WTC11 (cell line): ENCODE measurements at regions not wholly inside any gene's neighbourhood (a gene's known extent, or its start where the extent isn't known, plus 50 kb on each side); places are given as distances from the start of the nearest gene placed in this dataset.

Source experiments
- ATAC-seq: fragments of 200-7000 bp; cut with Tn5 transposase; 2 replicates; pipeline ENCODE4 v1.10.0; 2021; ENCODE audit warnings: mild to moderate bottlenecking, moderate library complexity
- CTCF ChIA-PET: fragments of 300-600 bp; sonication (Branson Sonifier 250); formaldehyde crosslinking; loops from one replicate; lab custom pipeline; 2021; ENCODE audit warnings: antibody characterized with exemption; lab: Charles Lee
- POLR2A ChIA-PET: fragments of 350-600 bp; sonication (Branson Sonifier 250); formaldehyde crosslinking; loops from one replicate; lab custom pipeline; 2021; ENCODE audit warnings: antibody characterized with exemption; lab: Charles Lee
- DNase-seq: peaks from one replicate; pipeline ENCODE4 v3.0.0; 2021; ENCODE audit warnings: low spot score
- H3K27ac Mint-ChIP-seq: 2 replicates; pipeline ENCODE4 v1.8.0; 2021; ENCODE audit warnings: mixed read lengths
- H3K27me3 Mint-ChIP-seq: 2 replicates; pipeline ENCODE4 v1.8.0; 2021; ENCODE audit warnings: low read depth, mild to moderate bottlenecking, moderate library complexity, mixed read lengths
- H3K36me3 Mint-ChIP-seq: 2 replicates; pipeline ENCODE4 v1.8.0; 2021; ENCODE audit warnings: mixed read lengths
- H3K4me1 Mint-ChIP-seq: 2 replicates; pipeline ENCODE4 v1.8.0; 2022; ENCODE audit warnings: mixed read lengths
- H3K4me3 Mint-ChIP-seq: 2 replicates; pipeline ENCODE4 v1.8.0; 2021; ENCODE audit warnings: mild to moderate bottlenecking, moderate library complexity, mixed read lengths
- H3K9me3 Mint-ChIP-seq: 2 replicates; pipeline ENCODE4 v1.8.0; 2021; ENCODE audit warnings: mixed read lengths
- FOXK1 ChIP-seq: sonication (generic); formaldehyde crosslinking; IDR thresholded peaks from 2 replicates; pipeline ENCODE4 v1.8.0; 2022; ENCODE audit warnings: mild to moderate bottlenecking, moderate library complexity, missing genetic modification reagents
- GABPB1 ChIP-seq: sonication (generic); formaldehyde crosslinking; IDR thresholded peaks from 2 replicates; pipeline ENCODE4 v1.8.1; 2023; ENCODE audit warnings: mild to moderate bottlenecking, missing genetic modification reagents
- KAT7 ChIP-seq: sonication (generic); formaldehyde crosslinking; IDR thresholded peaks from 2 replicates; pipeline ENCODE4 v1.8.1; 2023; ENCODE audit warnings: missing genetic modification reagents, mild to moderate bottlenecking, borderline replicate concordance
- MLX ChIP-seq: sonication (generic); formaldehyde crosslinking; IDR thresholded peaks from 2 replicates; pipeline ENCODE4 v1.8.1; 2023; ENCODE audit warnings: mild to moderate bottlenecking, missing genetic modification reagents, moderate library complexity
- RELA ChIP-seq: sonication (generic); formaldehyde crosslinking; IDR thresholded peaks from 2 replicates; pipeline ENCODE4 v1.8.1; 2022; ENCODE audit warnings: missing genetic modification reagents, mild to moderate bottlenecking, borderline replicate concordance
- USF2 ChIP-seq: sonication (generic); formaldehyde crosslinking; IDR thresholded peaks from 2 replicates; pipeline ENCODE4 v1.8.1; 2023; ENCODE audit warnings: mild to moderate bottlenecking, missing genetic modification reagents, moderate library complexity
- ZNF121 ChIP-seq: sonication (generic); formaldehyde crosslinking; IDR thresholded peaks from 2 replicates; pipeline ENCODE4 v1.8.0; 2023; ENCODE audit warnings: missing genetic modification reagents
- ZNF232 ChIP-seq: sonication (generic); formaldehyde crosslinking; IDR thresholded peaks from 2 replicates; pipeline ENCODE4 v1.8.0; 2022; ENCODE audit warnings: mild to moderate bottlenecking, missing genetic modification reagents
- TF ChIP-seq, protein P1 (sequence below): sonication (generic); formaldehyde crosslinking; IDR thresholded peaks from 2 replicates; pipeline ENCODE4 v1.8.1; 2022; ENCODE audit warnings: mild to moderate bottlenecking, moderate library complexity, missing genetic modification reagents
- TF ChIP-seq, protein P2 (sequence below): fragments of 250-450 bp; sonication (Bioruptor Pico); IDR thresholded peaks from 2 replicates; pipeline ENCODE4 v1.8.0; 2021; ENCODE audit warnings: mild to moderate bottlenecking
- TF ChIP-seq, protein P3 (sequence below): sonication (generic); formaldehyde crosslinking; IDR thresholded peaks from 2 replicates; pipeline ENCODE4 v1.8.1; 2023; ENCODE audit warnings: mild to moderate bottlenecking, missing genetic modification reagents
- TF ChIP-seq, protein P4 (sequence below): sonication (generic); formaldehyde crosslinking; IDR thresholded peaks from 2 replicates; pipeline ENCODE4 v1.8.1; 2023; ENCODE audit warnings: mild to moderate bottlenecking, moderate library complexity, missing genetic modification reagents
- TF ChIP-seq, protein P5 (sequence below): sonication (generic); formaldehyde crosslinking; IDR thresholded peaks from 2 replicates; pipeline ENCODE4 v1.8.0; 2022; ENCODE audit warnings: mild to moderate bottlenecking, missing genetic modification reagents

GRCh38 chr7:123054357-123055133 lies 59.0 kb upstream of the TAS2R16 start:
- POLR2A ChIA-PET: no interaction called here
- DNase-seq: peak; percentile 44

More at GRCh38 chr7:123054357-123055133, 59.0 kb upstream of the TAS2R16 start:
- Mint-ChIP-seq H3K27me3 (no peaks in the 10 kb centered on the region), H3K4me1 (0 out of 2 replicates have a peak, but pooled peaks cover 3% of the 10 kb centered on the region), H3K36me3 (peaks cover 10% of the 10 kb centered on the region)
- CTCF ChIA-PET: interaction anchor here (0.5 to 1.7 kb wide), 6 partner anchors 21 to 554 kb away, joined by 3 to 8 read pairs (median 4); no protein-coding TSS in a partner anchor
- TF ChIP-seq FOXK1 (CRISPR knock-in tag) (no peak), USF2 (CRISPR knock-in tag) (no peak), GABPB1 (CRISPR knock-in tag) (no peak), KAT7 (CRISPR knock-in tag) (no peak), ZNF232 (CRISPR knock-in tag) (no peak), MLX (CRISPR knock-in tag) (no peak), RELA (CRISPR knock-in tag) (no peak), ZNF121 (no peak)
- TF ChIP-seq, protein P1, sequence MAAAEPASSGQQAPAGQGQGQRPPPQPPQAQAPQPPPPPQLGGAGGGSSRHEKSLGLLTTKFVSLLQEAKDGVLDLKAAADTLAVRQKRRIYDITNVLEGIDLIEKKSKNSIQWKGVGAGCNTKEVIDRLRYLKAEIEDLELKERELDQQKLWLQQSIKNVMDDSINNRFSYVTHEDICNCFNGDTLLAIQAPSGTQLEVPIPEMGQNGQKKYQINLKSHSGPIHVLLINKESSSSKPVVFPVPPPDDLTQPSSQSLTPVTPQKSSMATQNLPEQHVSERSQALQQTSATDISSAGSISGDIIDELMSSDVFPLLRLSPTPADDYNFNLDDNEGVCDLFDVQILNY (CRISPR knock-in tag): no peak
- TF ChIP-seq, protein P2, sequence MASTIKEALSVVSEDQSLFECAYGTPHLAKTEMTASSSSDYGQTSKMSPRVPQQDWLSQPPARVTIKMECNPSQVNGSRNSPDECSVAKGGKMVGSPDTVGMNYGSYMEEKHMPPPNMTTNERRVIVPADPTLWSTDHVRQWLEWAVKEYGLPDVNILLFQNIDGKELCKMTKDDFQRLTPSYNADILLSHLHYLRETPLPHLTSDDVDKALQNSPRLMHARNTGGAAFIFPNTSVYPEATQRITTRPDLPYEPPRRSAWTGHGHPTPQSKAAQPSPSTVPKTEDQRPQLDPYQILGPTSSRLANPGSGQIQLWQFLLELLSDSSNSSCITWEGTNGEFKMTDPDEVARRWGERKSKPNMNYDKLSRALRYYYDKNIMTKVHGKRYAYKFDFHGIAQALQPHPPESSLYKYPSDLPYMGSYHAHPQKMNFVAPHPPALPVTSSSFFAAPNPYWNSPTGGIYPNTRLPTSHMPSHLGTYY: no peak
- TF ChIP-seq, protein P3, sequence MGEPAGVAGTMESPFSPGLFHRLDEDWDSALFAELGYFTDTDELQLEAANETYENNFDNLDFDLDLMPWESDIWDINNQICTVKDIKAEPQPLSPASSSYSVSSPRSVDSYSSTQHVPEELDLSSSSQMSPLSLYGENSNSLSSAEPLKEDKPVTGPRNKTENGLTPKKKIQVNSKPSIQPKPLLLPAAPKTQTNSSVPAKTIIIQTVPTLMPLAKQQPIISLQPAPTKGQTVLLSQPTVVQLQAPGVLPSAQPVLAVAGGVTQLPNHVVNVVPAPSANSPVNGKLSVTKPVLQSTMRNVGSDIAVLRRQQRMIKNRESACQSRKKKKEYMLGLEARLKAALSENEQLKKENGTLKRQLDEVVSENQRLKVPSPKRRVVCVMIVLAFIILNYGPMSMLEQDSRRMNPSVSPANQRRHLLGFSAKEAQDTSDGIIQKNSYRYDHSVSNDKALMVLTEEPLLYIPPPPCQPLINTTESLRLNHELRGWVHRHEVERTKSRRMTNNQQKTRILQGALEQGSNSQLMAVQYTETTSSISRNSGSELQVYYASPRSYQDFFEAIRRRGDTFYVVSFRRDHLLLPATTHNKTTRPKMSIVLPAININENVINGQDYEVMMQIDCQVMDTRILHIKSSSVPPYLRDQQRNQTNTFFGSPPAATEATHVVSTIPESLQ: no peak
- TF ChIP-seq, protein P4, sequence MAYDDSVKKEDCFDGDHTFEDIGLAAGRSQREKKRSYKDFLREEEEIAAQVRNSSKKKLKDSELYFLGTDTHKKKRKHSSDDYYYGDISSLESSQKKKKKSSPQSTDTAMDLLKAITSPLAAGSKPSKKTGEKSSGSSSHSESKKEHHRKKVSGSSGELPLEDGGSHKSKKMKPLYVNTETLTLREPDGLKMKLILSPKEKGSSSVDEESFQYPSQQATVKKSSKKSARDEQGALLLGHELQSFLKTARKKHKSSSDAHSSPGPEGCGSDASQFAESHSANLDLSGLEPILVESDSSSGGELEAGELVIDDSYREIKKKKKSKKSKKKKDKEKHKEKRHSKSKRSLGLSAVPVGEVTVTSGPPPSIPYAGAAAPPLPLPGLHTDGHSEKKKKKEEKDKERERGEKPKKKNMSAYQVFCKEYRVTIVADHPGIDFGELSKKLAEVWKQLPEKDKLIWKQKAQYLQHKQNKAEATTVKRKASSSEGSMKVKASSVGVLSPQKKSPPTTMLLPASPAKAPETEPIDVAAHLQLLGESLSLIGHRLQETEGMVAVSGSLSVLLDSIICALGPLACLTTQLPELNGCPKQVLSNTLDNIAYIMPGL (CRISPR knock-in tag): no peak
- TF ChIP-seq, protein P5, sequence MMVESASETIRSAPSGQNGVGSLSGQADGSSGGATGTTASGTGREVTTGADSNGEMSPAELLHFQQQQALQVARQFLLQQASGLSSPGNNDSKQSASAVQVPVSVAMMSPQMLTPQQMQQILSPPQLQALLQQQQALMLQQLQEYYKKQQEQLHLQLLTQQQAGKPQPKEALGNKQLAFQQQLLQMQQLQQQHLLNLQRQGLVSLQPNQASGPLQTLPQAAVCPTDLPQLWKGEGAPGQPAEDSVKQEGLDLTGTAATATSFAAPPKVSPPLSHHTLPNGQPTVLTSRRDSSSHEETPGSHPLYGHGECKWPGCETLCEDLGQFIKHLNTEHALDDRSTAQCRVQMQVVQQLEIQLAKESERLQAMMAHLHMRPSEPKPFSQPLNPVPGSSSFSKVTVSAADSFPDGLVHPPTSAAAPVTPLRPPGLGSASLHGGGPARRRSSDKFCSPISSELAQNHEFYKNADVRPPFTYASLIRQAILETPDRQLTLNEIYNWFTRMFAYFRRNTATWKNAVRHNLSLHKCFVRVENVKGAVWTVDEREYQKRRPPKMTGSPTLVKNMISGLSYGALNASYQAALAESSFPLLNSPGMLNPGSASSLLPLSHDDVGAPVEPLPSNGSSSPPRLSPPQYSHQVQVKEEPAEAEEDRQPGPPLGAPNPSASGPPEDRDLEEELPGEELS: no peak
- TF ChIP-seq, all 79 proteins: peak for 0
- peaks cover 9% of the 10 kb centered on the region for H3K9me3 Mint-ChIP-seq
- peak; percentile 98 for ATAC-seq
- no peak overlapping the region for H3K27ac Mint-ChIP-seq
- no peak overlapping the region for H3K4me3 Mint-ChIP-seq
